ENCODE measurements at regions not wholly inside any gene's neighbourhood (a gene's known extent, or its start where the extent isn't known, plus 50 kb on each side); places are given as distances from the start of the nearest gene placed in this dataset.

- H3K27ac ChIP-seq (ENCODE audit: low read depth) = no peak overlapping the region
- no peaks in the 10 kb centered on the region for H3F3A ChIP-seq (replicated peaks; ENCODE audit: low read depth)
- no peaks in the 10 kb centered on the region for H3K36me3 ChIP-seq (ENCODE audit: insufficient read depth)
- H3K27ac Mint-ChIP-seq = no peak overlapping the region
- no peaks in the 10 kb centered on the region for H3K36me3 Mint-ChIP-seq (ENCODE audit: low read depth)
- no peak overlapping the region for H3K4me3 ChIP-seq
- TF ChIP-seq JUNB (IDR thresholded peaks at IDR 0.05; ENCODE audit: unreplicated experiment) (no peak), ZNF114 (CRISPR knock-in tag; IDR thresholded peaks at IDR 0.05) (no peak), POLR2AphosphoS5 (IDR thresholded peaks at IDR 0.05; ENCODE audit: low read depth) (no peak), ZNF331 (CRISPR knock-in tag; IDR thresholded peaks at IDR 0.05; ENCODE audit: low read depth) (no peak), CREB1 (CRISPR knock-in tag; IDR thresholded peaks at IDR 0.05; ENCODE audit: low read depth) (no peak), ETS1 (IDR thresholded peaks at IDR 0.05) (no peak), NANOG (IDR thresholded peaks at IDR 0.05; ENCODE audit: borderline replicate concordance) (no peak), EZH2phosphoT487 (IDR thresholded peaks at IDR 0.05; ENCODE audit: unreplicated experiment) (no peak), EZH2 (IDR thresholded peaks at IDR 0.05; ENCODE audit: low read depth, unreplicated experiment) (no peak), STAT1 (IDR thresholded peaks at IDR 0.05; ENCODE audit: unreplicated experiment) (no peak)
- TF ChIP-seq, protein P1, sequence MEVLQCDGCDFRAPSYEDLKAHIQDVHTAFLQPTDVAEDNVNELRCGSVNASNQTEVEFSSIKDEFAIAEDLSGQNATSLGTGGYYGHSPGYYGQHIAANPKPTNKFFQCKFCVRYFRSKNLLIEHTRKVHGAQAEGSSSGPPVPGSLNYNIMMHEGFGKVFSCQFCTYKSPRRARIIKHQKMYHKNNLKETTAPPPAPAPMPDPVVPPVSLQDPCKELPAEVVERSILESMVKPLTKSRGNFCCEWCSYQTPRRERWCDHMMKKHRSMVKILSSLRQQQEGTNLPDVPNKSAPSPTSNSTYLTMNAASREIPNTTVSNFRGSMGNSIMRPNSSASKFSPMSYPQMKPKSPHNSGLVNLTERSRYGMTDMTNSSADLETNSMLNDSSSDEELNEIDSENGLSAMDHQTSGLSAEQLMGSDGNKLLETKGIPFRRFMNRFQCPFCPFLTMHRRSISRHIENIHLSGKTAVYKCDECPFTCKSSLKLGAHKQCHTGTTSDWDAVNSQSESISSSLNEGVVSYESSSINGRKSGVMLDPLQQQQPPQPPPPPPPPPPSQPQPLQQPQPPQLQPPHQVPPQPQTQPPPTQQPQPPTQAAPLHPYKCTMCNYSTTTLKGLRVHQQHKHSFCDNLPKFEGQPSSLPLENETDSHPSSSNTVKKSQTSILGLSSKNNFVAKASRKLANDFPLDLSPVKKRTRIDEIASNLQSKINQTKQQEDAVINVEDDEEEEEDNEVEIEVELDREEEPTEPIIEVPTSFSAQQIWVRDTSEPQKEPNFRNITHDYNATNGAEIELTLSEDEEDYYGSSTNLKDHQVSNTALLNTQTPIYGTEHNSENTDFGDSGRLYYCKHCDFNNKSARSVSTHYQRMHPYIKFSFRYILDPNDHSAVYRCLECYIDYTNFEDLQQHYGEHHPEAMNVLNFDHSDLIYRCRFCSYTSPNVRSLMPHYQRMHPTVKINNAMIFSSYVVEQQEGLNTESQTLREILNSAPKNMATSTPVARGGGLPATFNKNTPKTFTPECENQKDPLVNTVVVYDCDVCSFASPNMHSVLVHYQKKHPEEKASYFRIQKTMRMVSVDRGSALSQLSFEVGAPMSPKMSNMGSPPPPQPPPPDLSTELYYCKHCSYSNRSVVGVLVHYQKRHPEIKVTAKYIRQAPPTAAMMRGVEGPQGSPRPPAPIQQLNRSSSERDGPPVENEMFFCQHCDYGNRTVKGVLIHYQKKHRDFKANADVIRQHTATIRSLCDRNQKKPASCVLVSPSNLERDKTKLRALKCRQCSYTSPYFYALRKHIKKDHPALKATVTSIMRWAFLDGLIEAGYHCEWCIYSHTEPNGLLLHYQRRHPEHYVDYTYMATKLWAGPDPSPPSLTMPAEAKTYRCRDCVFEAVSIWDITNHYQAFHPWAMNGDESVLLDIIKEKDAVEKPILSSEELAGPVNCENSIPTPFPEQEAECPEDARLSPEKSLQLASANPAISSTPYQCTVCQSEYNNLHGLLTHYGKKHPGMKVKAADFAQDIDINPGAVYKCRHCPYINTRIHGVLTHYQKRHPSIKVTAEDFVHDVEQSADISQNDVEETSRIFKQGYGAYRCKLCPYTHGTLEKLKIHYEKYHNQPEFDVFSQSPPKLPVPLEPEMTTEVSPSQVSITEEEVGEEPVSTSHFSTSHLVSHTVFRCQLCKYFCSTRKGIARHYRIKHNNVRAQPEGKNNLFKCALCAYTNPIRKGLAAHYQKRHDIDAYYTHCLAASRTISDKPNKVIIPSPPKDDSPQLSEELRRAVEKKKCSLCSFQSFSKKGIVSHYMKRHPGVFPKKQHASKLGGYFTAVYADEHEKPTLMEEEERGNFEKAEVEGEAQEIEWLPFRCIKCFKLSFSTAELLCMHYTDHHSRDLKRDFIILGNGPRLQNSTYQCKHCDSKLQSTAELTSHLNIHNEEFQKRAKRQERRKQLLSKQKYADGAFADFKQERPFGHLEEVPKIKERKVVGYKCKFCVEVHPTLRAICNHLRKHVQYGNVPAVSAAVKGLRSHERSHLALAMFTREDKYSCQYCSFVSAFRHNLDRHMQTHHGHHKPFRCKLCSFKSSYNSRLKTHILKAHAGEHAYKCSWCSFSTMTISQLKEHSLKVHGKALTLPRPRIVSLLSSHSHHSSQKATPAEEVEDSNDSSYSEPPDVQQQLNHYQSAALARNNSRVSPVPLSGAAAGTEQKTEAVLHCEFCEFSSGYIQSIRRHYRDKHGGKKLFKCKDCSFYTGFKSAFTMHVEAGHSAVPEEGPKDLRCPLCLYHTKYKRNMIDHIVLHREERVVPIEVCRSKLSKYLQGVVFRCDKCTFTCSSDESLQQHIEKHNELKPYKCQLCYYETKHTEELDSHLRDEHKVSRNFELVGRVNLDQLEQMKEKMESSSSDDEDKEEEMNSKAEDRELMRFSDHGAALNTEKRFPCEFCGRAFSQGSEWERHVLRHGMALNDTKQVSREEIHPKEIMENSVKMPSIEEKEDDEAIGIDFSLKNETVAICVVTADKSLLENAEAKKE (CRISPR knock-in tag; IDR thresholded peaks at IDR 0.05) = no peak
- TF ChIP-seq, protein P2, sequence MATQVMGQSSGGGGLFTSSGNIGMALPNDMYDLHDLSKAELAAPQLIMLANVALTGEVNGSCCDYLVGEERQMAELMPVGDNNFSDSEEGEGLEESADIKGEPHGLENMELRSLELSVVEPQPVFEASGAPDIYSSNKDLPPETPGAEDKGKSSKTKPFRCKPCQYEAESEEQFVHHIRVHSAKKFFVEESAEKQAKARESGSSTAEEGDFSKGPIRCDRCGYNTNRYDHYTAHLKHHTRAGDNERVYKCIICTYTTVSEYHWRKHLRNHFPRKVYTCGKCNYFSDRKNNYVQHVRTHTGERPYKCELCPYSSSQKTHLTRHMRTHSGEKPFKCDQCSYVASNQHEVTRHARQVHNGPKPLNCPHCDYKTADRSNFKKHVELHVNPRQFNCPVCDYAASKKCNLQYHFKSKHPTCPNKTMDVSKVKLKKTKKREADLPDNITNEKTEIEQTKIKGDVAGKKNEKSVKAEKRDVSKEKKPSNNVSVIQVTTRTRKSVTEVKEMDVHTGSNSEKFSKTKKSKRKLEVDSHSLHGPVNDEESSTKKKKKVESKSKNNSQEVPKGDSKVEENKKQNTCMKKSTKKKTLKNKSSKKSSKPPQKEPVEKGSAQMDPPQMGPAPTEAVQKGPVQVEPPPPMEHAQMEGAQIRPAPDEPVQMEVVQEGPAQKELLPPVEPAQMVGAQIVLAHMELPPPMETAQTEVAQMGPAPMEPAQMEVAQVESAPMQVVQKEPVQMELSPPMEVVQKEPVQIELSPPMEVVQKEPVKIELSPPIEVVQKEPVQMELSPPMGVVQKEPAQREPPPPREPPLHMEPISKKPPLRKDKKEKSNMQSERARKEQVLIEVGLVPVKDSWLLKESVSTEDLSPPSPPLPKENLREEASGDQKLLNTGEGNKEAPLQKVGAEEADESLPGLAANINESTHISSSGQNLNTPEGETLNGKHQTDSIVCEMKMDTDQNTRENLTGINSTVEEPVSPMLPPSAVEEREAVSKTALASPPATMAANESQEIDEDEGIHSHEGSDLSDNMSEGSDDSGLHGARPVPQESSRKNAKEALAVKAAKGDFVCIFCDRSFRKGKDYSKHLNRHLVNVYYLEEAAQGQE (IDR thresholded peaks at IDR 0.05; ENCODE audit: unreplicated experiment) = no peak
- TF ChIP-seq, protein P3, sequence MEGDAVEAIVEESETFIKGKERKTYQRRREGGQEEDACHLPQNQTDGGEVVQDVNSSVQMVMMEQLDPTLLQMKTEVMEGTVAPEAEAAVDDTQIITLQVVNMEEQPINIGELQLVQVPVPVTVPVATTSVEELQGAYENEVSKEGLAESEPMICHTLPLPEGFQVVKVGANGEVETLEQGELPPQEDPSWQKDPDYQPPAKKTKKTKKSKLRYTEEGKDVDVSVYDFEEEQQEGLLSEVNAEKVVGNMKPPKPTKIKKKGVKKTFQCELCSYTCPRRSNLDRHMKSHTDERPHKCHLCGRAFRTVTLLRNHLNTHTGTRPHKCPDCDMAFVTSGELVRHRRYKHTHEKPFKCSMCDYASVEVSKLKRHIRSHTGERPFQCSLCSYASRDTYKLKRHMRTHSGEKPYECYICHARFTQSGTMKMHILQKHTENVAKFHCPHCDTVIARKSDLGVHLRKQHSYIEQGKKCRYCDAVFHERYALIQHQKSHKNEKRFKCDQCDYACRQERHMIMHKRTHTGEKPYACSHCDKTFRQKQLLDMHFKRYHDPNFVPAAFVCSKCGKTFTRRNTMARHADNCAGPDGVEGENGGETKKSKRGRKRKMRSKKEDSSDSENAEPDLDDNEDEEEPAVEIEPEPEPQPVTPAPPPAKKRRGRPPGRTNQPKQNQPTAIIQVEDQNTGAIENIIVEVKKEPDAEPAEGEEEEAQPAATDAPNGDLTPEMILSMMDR (conservative IDR thresholded peaks at IDR 0.05; ENCODE audit: low read depth in 2 of 2) = no peak
- peaks cover 8% of the 10 kb centered on the region for H3K27me3 Mint-ChIP-seq (ENCODE audit: insufficient read depth, low read depth, poor library complexity)
- peaks cover 14% of the 10 kb centered on the region; the same call in 2 of the 3 replicates for H3K4me1 Mint-ChIP-seq
- H3K79me2 ChIP-seq (replicated peaks; ENCODE audit: insufficient read depth) = no peaks in the 10 kb centered on the region
- H3K4me2 ChIP-seq = no peak overlapping the region
- no peaks in the 10 kb centered on the region for H4K20me1 ChIP-seq (replicated peaks; ENCODE audit: insufficient read depth)
- H3K9me3 Mint-ChIP-seq = no peaks in the 10 kb centered on the region; the same call in 2 of the 3 replicates
- no peaks in the 10 kb centered on the region for H3K27me3 ChIP-seq (ENCODE audit: insufficient read depth)
- 0 out of 2 replicates have a peak, but pooled peaks cover 3% of the 10 kb centered on the region for H3K9me2 ChIP-seq (ENCODE audit: insufficient read depth)
- ATAC-seq (no peak), DNase-seq (ENCODE audit: low spot score) (no peak)
- H2AFZ ChIP-seq = no peak overlapping the region
- H3K4me3 Mint-ChIP-seq = no peak overlapping the region
- H3K4me1 ChIP-seq (ENCODE audit: insufficient read depth) = 0 out of 2 replicates have a peak, but pooled peaks cover 8% of the 10 kb centered on the region
Observed at GRCh38 chr3:44105571-44105970, 136.1 kb upstream of the TOPAZ1 start.
